ENCODE measurements at regions not wholly inside any gene's neighbourhood (a gene's known extent, or its start where the extent isn't known, plus 50 kb on each side); places are given as distances from the start of the nearest gene placed in this dataset.

GRCh38 chr2:187719510-187719909 is 165.3 kb upstream of the TFPI start:
- Histone ChIP-seq H2BK12ac (ENCODE audit: low read depth, low read length) (no peak overlapping the region), H3K27me3 (replicated peaks in 1 of 4; ENCODE audit: control insufficient read depth in 3 of 4, extremely low read depth in 1 of 4, insufficient read depth in 3 of 4, low read length in 3 of 4) (no peaks in the 10 kb centered on the region), H3K27ac (ENCODE audit: low read depth, low read length) (no peak overlapping the region), H3K23ac (ENCODE audit: insufficient read length) (no peak overlapping the region), H2BK120ac (replicated peaks; ENCODE audit: low read depth, low read length) (no peak overlapping the region), H3K18ac (ENCODE audit: extremely low read depth, low read length) (no peak overlapping the region), H2BK15ac (ENCODE audit: low read length) (no peak overlapping the region), H4K5ac (ENCODE audit: insufficient read length, low read depth, low read length) (peak overlapping the region; percentile 50), H2AFZ (ENCODE audit: low read length) (no peak overlapping the region), H2BK20ac (ENCODE audit: low read length) (no peak overlapping the region), H3K4ac (replicated peaks; ENCODE audit: insufficient read length, low read depth, low read length) (no peak overlapping the region), H2AK5ac (ENCODE audit: low read depth, low read length) (no peak overlapping the region), H3K14ac (ENCODE audit: insufficient read length) (no peak overlapping the region), H3K23me2 (ENCODE audit: low read depth, low read length) (no peaks in the 10 kb centered on the region), H3K56ac (replicated peaks; ENCODE audit: insufficient read length, low read depth, low read length) (no peak overlapping the region), H3K79me2 (ENCODE audit: control insufficient read depth in 1 of 2, insufficient read depth in 2 of 2, low read length in 2 of 2) (no peaks in the 10 kb centered on the region), H4K20me1 (replicated peaks in 1 of 2; ENCODE audit: control insufficient read depth in 1 of 2, insufficient read depth in 2 of 2, low read length in 2 of 2) (no peaks in the 10 kb centered on the region), H2BK5ac (ENCODE audit: low read depth, low read length) (no peak overlapping the region), H3K9me3 (ENCODE audit: insufficient read depth in 2 of 2, low read depth in 1 of 2, low read length in 1 of 2) (peaks cover 7 to 15% of the 10 kb centered on the region in 2 experiments; a peak in 2 of 4 replicates), H3K4me1 (replicated peaks in 1 of 4; ENCODE audit: control insufficient read depth in 3 of 4, insufficient read depth in 4 of 4, low read length in 3 of 4) (peaks cover 0 to 8% (median 2%) of the 10 kb centered on the region in 4 experiments; a peak in 3 of 7 replicates), H3K36me3 (ENCODE audit: control insufficient read depth in 2 of 4, insufficient read depth in 4 of 4, low read length in 3 of 4) (peaks cover 0 to 5% (median 0%) of the 10 kb centered on the region in 4 experiments; a peak in 3 of 8 replicates), H3K9ac (replicated peaks in 1 of 4; ENCODE audit: extremely low read depth in 1 of 4, low read depth in 3 of 4, low read length in 3 of 4) (no peak overlapping the region), H4K8ac (ENCODE audit: extremely low read depth, insufficient read depth, low read length) (no peak overlapping the region), H3K4me3 (ENCODE audit: extremely low read depth in 1 of 4, insufficient read depth in 2 of 4, low read depth in 3 of 4, low read length in 4 of 4) (no peak overlapping the region; a peak in 1 of 8 replicates), H3K79me1 (ENCODE audit: low read depth, low read length) (no peaks in the 10 kb centered on the region), H4K91ac (replicated peaks; ENCODE audit: insufficient read length, low read length) (no peak overlapping the region), H3K4me2 (ENCODE audit: insufficient read depth in 1 of 2, low read depth in 2 of 2, low read length in 2 of 2) (no peak overlapping the region)
- POLR2A ChIA-PET (ENCODE audit: partially characterized antibody): no interaction called here
- no peak for TF ChIP-seq MAFK (IDR thresholded peaks at IDR 0.05; ENCODE audit: low read depth, low read length)
- TF ChIP-seq GTF2F1 (IDR thresholded peaks at IDR 0.05; ENCODE audit: borderline replicate concordance, low read depth, low read length): no peak
- TF ChIP-seq SIN3A (conservative IDR thresholded peaks at IDR 0.05 in 1 of 2, IDR thresholded peaks at IDR 0.05 in 1 of 2; ENCODE audit: low read depth in 1 of 2, low read length in 2 of 2): no peak
- TF ChIP-seq CEBPB (IDR thresholded peaks at IDR 0.05; ENCODE audit: low read depth, low read length): no peak
- TF ChIP-seq CBX5 (IDR thresholded peaks at IDR 0.05; ENCODE audit: low read depth, low read length): no peak
- TF ChIP-seq, protein P1, sequence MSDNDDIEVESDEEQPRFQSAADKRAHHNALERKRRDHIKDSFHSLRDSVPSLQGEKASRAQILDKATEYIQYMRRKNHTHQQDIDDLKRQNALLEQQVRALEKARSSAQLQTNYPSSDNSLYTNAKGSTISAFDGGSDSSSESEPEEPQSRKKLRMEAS (IDR thresholded peaks at IDR 0.05): no peak
- TF ChIP-seq POU5F1 (IDR thresholded peaks at IDR 0.05; ENCODE audit: low read depth, low read length): no peak
- no peak for TF ChIP-seq ATF2 (IDR thresholded peaks at IDR 0.05; ENCODE audit: low read length)
- TF ChIP-seq KDM4A (IDR thresholded peaks at IDR 0.05; ENCODE audit: low read depth, low read length, severe bottlenecking): no peak
- CTCF ChIA-PET (ENCODE audit: partially characterized antibody): no interaction called here
- no peak for FAIRE-seq
- DNase-seq (ENCODE audit: low read depth in 1 of 2, low spot score in 2 of 2): peak in 1 of 2 experiments; percentile 9
- 78% methylated on average over 2 of the region's 2 CpGs; no CpG with 5 or more reads in 1 of the 2 experiments for WGBS, 2 experiments (ENCODE audit: extremely low coverage in 1 of 2, insufficient coverage in 1 of 2, insufficient read length in 1 of 2, insufficient replicate concordance in 2 of 2, low coverage in 1 of 2, low lambda C conversion rate in 2 of 2, missing lambda C conversion rate in 1 of 2)

All from H1 (cell line).